ENCODE measurements at regions not wholly inside any gene's neighbourhood (a gene's known extent, or its start where the extent isn't known, plus 50 kb on each side); places are given as distances from the start of the nearest gene placed in this dataset.

DNA sequence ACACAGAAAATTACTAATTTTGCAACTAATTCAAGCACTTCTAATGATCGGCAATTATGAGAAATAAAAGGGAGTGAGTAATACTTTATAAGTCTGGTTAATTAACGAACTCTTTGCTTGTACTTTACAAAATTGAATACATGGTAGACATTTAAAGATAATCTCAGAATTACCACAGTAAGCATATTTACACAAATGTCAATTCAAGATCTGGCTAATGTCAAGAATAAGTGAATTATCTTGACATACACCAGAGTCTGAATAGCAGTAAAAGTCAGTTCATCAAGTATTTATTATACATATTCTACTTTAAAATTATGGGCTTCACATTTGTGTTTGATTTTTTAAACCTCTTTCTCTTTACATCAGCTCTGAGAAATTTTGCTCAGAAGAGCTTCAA lies 643.4 kb downstream of the OLFM4 start:
- Mint-ChIP-seq H3K36me3 (ENCODE audit: insufficient read depth) (no peaks in the 10 kb centered on the region), H3K4me1 (ENCODE audit: low read depth) (no peaks in the 10 kb centered on the region), H3K27me3 (ENCODE audit: low read depth) (no peaks in the 10 kb centered on the region), H3K4me3 (no peak overlapping the region), H3K9me3 (peaks cover 25% of the 10 kb centered on the region)
- DNase-seq, result no peak
- no peak for ATAC-seq

GRCh38 chr13:53683146-53683545 lies 654.5 kb downstream of the OLFM4 start:
- no peak for ATAC-seq
- Mint-ChIP-seq H3K9me3 (peaks cover 27% of the 10 kb centered on the region), H3K27me3 (ENCODE audit: low read depth) (no peaks in the 10 kb centered on the region), H3K4me1 (ENCODE audit: low read depth) (no peaks in the 10 kb centered on the region), H3K4me3 (no peak overlapping the region), H3K36me3 (ENCODE audit: insufficient read depth) (no peaks in the 10 kb centered on the region)
- DNase-seq, result no peak

- H3K4me3 Mint-ChIP-seq, result no peak overlapping the region
- H3K4me1 Mint-ChIP-seq (ENCODE audit: low read depth), result no peaks in the 10 kb centered on the region
- ATAC-seq (no peak), DNase-seq (no peak)
- no peaks in the 10 kb centered on the region for H3K36me3 Mint-ChIP-seq (ENCODE audit: insufficient read depth)
- peaks cover 32% of the 10 kb centered on the region for H3K9me3 Mint-ChIP-seq
- no peaks in the 10 kb centered on the region for H3K27me3 Mint-ChIP-seq (ENCODE audit: low read depth)
Observed at GRCh38 chr13:53683608-53684007, 655.0 kb downstream of the OLFM4 start.

DNA sequence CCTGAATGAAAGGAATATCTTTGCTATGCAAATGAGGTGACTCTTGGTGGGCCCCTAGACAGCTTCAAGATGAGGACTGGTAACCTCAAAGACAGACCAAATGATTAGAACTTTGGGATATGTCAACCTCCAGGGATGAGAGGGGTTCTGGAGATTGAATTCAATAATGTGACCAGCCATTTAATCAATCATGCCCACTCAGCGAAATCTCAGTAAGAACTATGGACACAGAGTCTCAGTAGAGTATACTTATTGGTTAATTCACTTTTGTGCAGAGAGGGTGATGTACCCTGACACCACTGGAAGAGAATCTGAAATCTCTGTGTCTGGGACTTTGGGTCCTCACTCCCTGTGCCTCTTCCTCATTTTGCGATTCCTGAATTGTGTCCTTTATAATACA lies 662.8 kb downstream of the OLFM4 start:
- ATAC-seq (no peak), DNase-seq (no peak)
- Mint-ChIP-seq H3K27me3 (ENCODE audit: low read depth) (no peaks in the 10 kb centered on the region), H3K4me3 (no peak overlapping the region), H3K9me3 (peaks cover 17% of the 10 kb centered on the region), H3K36me3 (ENCODE audit: insufficient read depth) (no peaks in the 10 kb centered on the region), H3K4me1 (ENCODE audit: low read depth) (no peaks in the 10 kb centered on the region)

DNA sequence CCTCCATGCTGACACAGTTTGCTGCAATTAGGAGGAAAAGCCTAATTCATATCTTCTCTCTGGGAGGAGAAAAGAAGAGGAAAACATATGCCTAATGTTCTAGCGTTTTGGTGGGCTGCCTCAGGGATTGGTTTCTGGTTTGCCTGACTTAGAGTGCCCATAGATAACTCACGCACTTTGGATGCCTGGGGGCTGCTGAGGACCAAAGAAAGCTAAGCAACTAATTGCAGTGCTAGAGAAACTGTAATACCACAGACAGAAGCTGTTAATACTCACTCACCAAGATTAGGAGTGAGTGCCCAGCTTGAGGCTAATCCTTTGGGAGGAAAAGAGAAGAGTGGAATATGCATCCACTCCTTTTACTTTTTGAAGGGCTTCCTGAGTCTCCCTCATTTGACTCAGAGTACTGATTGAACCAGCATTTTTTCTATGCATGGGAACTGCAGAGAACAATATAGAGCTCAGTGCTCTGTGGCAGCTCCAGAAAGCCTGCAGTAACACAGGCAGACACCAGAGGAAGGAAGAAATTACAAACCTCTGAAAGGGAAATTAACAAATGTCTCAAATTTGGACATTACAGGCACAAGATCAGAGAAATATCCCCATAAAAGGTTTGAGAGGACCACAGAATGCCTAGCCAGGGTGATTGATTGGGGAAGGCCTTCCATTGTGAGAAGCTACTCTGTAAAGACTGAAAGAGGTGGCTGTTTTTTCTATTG lies 666.4 kb downstream of the OLFM4 start:
- Mint-ChIP-seq H3K9me3 (peaks cover 15% of the 10 kb centered on the region), H3K4me1 (ENCODE audit: low read depth) (no peaks in the 10 kb centered on the region)
- no peak for ATAC-seq

DNA sequence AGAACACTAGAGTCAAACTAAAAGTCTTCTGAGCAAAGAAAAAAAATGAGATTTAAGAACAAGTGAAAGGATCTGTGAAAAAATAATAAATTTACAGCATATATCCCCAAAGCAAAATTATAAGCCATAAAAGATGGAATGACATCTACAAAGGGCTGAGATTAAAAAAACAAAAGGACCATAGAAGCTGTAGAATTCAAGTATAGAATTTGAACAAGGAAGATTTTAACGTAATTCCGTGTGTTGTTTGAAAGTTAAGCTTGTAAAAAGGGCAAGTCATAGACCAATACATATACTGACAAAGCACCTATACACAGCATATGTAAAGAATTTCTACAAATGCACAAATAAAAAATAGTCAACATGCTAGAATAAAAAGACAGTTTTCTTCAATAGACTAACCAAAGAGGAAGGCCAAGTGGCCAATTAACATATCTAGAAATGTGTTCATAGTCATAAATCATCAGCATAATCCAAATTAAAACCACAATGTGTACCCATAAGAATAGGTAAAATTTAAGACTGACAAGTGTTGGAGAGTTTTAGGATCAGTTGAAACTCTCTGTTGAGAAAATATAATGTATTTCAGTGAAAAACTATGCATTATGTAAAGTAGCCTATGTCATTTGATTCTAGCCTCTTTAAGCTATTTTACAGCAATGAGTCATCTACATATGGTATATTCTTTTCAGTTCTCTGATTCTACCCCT lies 674.9 kb downstream of the OLFM4 start:
- no peaks in the 10 kb centered on the region for H3K4me1 Mint-ChIP-seq (ENCODE audit: low read depth)
- H3K27me3 Mint-ChIP-seq (ENCODE audit: low read depth), result no peaks in the 10 kb centered on the region
- peaks cover 23% of the 10 kb centered on the region for H3K9me3 Mint-ChIP-seq
- ATAC-seq (no peak), DNase-seq (no peak)
- no peak overlapping the region for H3K4me3 Mint-ChIP-seq
- no peaks in the 10 kb centered on the region for H3K36me3 Mint-ChIP-seq (ENCODE audit: insufficient read depth)

More for the DNA sequence above, 666.4 kb downstream of the OLFM4 start:
- H3K27me3 Mint-ChIP-seq (ENCODE audit: low read depth), result no peaks in the 10 kb centered on the region
- no peak for DNase-seq
- H3K36me3 Mint-ChIP-seq (ENCODE audit: insufficient read depth), result no peaks in the 10 kb centered on the region
- H3K4me3 Mint-ChIP-seq, result no peak overlapping the region

DNA sequence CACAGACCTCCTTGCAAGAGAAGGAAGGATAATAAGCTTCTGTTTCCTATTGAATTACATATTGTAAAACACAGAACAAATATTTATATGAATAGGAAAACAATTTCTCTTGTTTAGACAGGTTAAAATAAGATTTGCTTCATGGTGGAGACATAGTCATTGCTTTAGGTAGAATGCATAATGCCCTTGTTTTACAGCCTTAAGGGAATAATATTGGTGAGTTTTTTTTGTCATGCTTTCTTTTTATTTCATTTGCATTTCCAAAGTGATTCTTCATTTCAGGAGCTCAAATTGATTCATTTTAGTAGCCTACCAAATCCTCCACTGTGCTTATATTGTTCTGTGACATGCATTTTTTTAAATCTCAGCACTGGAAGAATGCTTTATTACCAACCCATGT lies 690.7 kb downstream of the OLFM4 start:
- H3K4me3 Mint-ChIP-seq, result no peak overlapping the region
- H3K4me1 Mint-ChIP-seq (ENCODE audit: low read depth), result no peaks in the 10 kb centered on the region
- peaks cover 22% of the 10 kb centered on the region for H3K9me3 Mint-ChIP-seq
- H3K36me3 Mint-ChIP-seq (ENCODE audit: insufficient read depth), result no peaks in the 10 kb centered on the region
- no peak for ATAC-seq
- no peaks in the 10 kb centered on the region for H3K27me3 Mint-ChIP-seq (ENCODE audit: low read depth)
- no peak for DNase-seq

DNA sequence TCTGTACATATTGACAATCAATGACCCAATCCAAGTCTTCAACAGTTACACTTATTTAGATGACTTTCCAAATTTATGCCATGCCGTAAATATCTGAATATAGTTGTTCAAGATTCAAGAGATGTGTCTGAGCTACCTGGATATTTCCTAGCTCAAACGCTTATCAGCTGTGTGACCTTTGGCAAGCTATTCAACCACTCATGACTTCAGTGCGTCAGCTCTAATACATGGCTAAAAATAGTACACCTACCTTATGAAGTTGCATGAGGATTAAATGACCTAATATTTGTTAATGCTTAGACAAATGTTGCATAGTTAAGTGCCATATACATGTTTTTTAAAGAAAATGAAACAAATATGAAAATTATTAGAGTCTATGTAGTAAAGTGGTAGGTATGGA lies 704.1 kb downstream of the OLFM4 start:
- H3K9me3 Mint-ChIP-seq, result peaks cover 13% of the 10 kb centered on the region
- no peaks in the 10 kb centered on the region for H3K27me3 Mint-ChIP-seq (ENCODE audit: low read depth)
- no peak for ATAC-seq
- H3K4me1 Mint-ChIP-seq (ENCODE audit: low read depth), result no peaks in the 10 kb centered on the region
- no peak overlapping the region for H3K4me3 Mint-ChIP-seq
- H3K36me3 Mint-ChIP-seq (ENCODE audit: insufficient read depth), result no peaks in the 10 kb centered on the region
- no peak for DNase-seq

- no peak for ATAC-seq
- no peaks in the 10 kb centered on the region for H3K9me3 Mint-ChIP-seq
- no peaks in the 10 kb centered on the region for H3K27me3 Mint-ChIP-seq (ENCODE audit: low read depth)
- H3K4me1 Mint-ChIP-seq (ENCODE audit: low read depth), result no peaks in the 10 kb centered on the region
- DNase-seq, result no peak
- H3K4me3 Mint-ChIP-seq, result no peak overlapping the region
- H3K36me3 Mint-ChIP-seq (ENCODE audit: insufficient read depth), result no peaks in the 10 kb centered on the region
Observed at GRCh38 chr13:53743906-53744305, 715.3 kb downstream of the OLFM4 start.

- ATAC-seq, result no peak
- peaks cover 3% of the 10 kb centered on the region for H3K9me3 Mint-ChIP-seq
- H3K4me3 Mint-ChIP-seq, result no peak overlapping the region
- H3K27me3 Mint-ChIP-seq (ENCODE audit: low read depth), result no peaks in the 10 kb centered on the region
- DNase-seq, result no peak
- no peaks in the 10 kb centered on the region for H3K4me1 Mint-ChIP-seq (ENCODE audit: low read depth)
- no peaks in the 10 kb centered on the region for H3K36me3 Mint-ChIP-seq (ENCODE audit: insufficient read depth)
Observed at GRCh38 chr13:53747825-53748224, 719.2 kb downstream of the OLFM4 start.

GRCh38 chr13:53749306-53749705 lies 720.7 kb downstream of the OLFM4 start:
- peaks cover 3% of the 10 kb centered on the region for H3K9me3 Mint-ChIP-seq
- H3K27me3 Mint-ChIP-seq (ENCODE audit: low read depth), result no peaks in the 10 kb centered on the region
- H3K4me1 Mint-ChIP-seq (ENCODE audit: low read depth), result no peaks in the 10 kb centered on the region
- no peaks in the 10 kb centered on the region for H3K36me3 Mint-ChIP-seq (ENCODE audit: insufficient read depth)
- ATAC-seq (no peak), DNase-seq (no peak)
- no peak overlapping the region for H3K4me3 Mint-ChIP-seq

- H3K27me3 Mint-ChIP-seq (ENCODE audit: low read depth), result no peaks in the 10 kb centered on the region
- H3K9me3 Mint-ChIP-seq, result peaks cover 11% of the 10 kb centered on the region
Observed at GRCh38 chr13:53759016-53759415, 730.4 kb downstream of the OLFM4 start.

DNA sequence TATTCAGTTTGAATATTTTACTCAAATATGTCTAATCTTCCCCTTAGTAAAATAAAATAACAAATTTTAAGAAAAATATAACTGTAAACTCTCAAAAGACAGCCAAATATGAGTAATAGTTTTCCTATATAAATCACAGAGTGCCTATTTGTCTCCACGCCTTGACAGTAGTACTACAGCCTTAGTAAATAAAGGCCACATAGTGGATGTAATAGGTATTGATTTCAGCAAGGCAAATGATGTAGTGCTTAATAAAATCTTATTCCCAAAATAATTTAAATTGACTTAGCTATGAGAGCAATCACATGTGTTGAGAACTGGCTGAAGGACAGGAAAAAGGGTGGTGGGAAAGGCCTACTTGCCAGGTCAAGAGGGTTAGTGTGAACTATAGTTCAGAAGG lies 747.2 kb downstream of the OLFM4 start:
- Mint-ChIP-seq H3K9me3 (no peaks in the 10 kb centered on the region), H3K36me3 (ENCODE audit: insufficient read depth) (no peaks in the 10 kb centered on the region), H3K27me3 (ENCODE audit: low read depth) (no peaks in the 10 kb centered on the region), H3K4me1 (ENCODE audit: low read depth) (no peaks in the 10 kb centered on the region), H3K4me3 (no peak overlapping the region)
- ATAC-seq (no peak), DNase-seq (no peak)

More at GRCh38 chr13:53759016-53759415, 730.4 kb downstream of the OLFM4 start:
- ATAC-seq, result no peak
- Mint-ChIP-seq H3K36me3 (ENCODE audit: insufficient read depth) (no peaks in the 10 kb centered on the region), H3K4me3 (no peak overlapping the region), H3K4me1 (ENCODE audit: low read depth) (no peaks in the 10 kb centered on the region)
- no peak for DNase-seq

DNA sequence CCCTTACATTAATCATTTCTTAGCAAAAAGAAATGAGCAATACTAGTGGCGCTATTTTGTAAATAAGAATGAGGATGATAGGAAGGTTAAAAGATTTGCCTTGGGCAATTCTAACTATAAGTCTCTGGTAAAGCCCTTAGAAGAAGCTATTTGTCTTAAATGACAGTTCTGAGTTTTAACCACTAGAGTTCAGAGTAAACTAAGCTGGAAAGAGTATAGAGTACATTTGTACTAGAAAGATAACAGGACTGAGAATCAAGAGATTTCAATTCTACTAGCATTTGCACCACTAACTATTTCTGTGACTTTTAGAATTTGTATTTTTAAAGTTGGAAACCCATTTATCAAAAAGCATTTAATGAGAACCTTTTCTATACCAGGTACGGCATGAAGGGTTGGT lies 750.3 kb downstream of the OLFM4 start:
- Mint-ChIP-seq H3K36me3 (ENCODE audit: insufficient read depth) (no peaks in the 10 kb centered on the region), H3K4me3 (no peak overlapping the region), H3K9me3 (peaks cover under 1% of the 10 kb centered on the region), H3K4me1 (ENCODE audit: low read depth) (peaks cover 5% of the 10 kb centered on the region), H3K27me3 (ENCODE audit: low read depth) (no peaks in the 10 kb centered on the region)
- DNase-seq, result no peak
- no peak for ATAC-seq

- DNase-seq (no peak), ATAC-seq (no peak)
- H3K4me1 Mint-ChIP-seq (ENCODE audit: low read depth), result peaks cover 5% of the 10 kb centered on the region
- peaks cover 3% of the 10 kb centered on the region for H3K9me3 Mint-ChIP-seq
- H3K4me3 Mint-ChIP-seq, result no peak overlapping the region
- H3K27me3 Mint-ChIP-seq (ENCODE audit: low read depth), result no peaks in the 10 kb centered on the region
- H3K36me3 Mint-ChIP-seq (ENCODE audit: insufficient read depth), result no peaks in the 10 kb centered on the region
Observed at GRCh38 chr13:53781941-53782340, 753.3 kb downstream of the OLFM4 start.

All from activated T-cell treated with anti-CD3 and anti-CD28 coated beads, Interleukin-2, amount 50 U/mL, for 4 hours (primary cell).